ENCODE measurements at regions not wholly inside any gene's neighbourhood (a gene's known extent, or its start where the extent isn't known, plus 50 kb on each side); places are given as distances from the start of the nearest gene placed in this dataset.

DNA sequence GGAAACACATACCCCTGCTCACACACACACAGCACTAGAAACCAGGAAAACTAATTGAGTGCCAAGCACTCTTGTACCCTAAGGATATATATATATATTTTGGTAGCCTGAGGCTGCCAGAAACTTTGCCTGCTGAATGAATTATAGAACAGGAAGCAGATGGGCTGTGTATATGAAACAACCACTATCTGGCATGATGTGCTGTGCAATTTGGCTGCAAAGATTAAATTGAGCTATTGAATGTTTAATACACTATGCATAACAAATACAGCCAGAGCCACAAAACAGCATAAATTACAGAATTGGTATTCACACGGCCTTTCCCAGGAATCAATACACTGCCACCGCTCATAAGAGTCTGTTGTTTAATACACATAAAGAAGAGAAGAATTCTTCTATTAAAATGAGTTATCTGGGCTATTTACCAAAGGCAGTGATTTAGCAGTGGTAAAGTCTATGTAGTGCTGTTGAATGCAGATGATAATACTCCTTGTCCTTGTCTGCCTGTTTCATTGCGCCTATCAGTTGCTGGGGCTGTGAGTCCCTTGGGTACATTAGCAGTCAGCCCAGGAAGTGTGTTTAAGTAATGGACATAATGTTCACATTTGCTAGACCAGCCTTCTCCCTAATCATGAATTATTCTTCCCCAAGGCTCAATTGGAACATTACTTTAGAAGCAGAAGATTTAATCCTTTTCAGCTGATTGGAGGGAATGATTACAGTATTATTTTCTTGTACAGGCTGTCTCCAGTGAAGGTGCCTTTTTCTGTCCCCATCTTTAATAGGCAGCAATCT is 294.3 kb downstream of the TLE1 start:
- DNase-seq (ENCODE audit: extremely low read depth, low read depth) = no peak

DNA sequence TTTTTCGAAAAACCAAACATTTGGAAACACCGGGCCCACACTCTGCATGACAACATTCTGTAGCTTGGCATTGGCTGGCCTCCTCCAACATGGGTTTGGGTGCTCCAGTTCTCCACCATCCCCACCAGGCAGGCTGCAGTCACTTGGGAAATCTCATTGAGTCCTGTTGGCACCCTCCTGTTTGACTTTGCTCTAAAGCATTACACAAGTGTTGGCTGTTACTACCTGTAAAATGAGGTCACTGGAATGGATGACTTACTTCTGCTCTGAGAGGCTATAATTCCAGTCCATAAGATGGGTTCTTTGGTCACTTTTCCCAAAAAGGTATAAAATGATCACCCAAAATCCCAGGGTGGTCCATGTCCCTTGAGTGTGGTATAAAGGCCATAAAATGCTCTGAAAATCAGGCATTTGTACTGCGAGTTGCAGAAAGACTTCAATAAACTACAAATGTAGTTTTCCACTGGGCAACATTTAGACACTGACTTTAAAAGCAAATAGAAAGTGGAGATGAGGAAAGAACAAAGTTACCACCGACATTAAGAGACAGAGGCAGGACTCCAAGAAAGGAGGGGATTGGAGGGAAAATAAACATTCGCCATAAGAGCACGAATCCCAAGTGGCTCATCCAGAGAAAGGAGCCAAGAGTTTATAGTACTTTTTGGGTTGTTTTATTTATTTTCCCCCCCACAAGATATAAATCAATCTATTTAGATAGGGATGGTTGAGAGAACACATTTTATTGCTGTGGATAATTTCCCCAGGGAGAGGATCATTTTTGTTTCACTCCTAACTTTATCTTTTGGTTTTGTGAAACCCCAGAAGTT is 295.1 kb downstream of the TLE1 start:
- no peak for DNase-seq (ENCODE audit: extremely low read depth, low read depth)

DNA sequence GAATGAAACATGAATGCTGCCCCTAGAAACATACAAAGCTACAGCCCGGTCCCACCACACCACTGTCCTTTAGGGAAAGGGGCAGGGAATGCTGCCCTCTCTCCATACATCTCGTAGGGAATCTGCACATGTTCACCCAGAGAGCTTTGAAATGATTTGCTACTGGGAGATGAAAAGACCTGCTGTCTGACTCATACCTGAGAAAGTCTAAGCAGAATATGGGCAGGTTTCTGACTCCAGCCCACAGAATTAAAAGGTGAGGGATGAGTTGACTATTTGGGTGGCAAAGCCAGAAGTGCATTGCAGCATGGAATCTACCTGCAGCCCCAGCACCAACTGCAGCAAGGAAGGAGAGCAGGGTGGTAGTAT is 297.9 kb downstream of the TLE1 start:
- no peak for DNase-seq (ENCODE audit: extremely low read depth, low read depth)

DNA sequence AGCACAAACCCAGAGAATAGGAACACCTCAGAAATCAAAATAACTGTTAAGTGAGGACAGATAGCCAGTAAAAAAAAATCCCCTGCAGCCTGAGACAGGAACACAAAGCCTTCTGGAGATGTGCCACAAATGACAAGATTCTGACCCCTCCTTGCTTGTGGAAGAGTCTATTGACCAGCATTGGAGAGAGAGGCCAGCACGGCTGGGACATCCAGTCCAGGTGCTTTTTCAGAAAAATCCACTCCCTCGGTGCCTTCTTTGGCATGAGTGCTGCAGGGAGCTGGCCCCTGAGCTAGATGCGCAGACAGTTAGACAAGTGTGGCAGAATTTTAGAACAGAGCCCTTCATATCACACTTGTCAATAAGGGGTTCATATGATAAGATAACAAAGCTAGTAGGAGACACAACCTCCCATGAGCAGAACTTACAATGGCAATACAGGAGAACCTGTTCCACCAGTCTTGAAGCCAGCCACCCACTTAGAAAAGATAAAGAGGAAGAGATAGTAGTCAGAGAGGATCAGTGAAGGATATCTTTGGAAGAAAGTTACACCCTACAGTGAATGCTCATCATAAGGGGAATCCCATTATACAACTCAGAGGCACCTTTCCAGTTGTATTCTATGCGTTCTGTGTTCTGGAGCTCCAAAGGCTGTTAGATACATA is 298.4 kb downstream of the TLE1 start:
- DNase-seq (ENCODE audit: extremely low read depth, low read depth) = no peak

DNA sequence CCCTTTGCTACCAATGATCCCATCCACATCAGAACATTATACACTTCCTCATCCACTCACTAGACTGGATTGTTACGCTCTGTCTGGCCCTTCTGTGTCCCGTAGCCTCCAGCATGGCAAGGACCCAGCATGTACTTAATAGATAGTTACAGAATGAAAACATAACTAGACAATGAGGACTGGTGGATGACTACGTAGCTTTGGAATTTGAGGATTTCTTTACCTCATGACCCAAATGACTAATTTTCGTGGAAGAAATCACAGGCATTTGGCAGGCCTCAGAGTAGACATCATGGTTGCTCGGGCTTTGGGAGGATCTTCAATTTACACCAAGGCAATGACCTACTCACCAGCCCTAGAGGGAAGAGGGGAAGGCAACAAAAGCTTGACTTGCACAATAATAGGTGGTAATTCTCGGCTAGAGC is 299.8 kb downstream of the TLE1 start:
- DNase-seq (ENCODE audit: extremely low read depth, low read depth) = no peak

DNA sequence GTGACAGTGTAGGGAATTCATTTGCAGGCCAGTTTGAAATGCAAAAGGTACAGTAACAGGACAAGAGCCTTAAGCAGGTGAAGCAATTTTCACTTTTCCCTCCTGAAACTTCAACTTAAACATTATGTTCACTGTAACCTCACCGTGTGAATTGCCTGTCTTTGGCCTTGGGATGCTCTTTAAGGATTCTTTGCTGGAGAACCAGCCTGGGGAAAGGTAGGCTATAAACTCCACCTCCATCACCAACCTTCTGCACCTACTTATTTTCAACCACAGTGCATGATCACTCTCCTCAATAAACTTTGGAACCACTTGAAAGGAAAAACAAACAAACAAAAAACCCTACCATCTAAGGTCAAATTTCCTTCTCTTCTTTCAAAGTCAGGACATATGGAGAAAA is 300.5 kb downstream of the TLE1 start:
- DNase-seq (ENCODE audit: extremely low read depth, low read depth) = no peak

DNA sequence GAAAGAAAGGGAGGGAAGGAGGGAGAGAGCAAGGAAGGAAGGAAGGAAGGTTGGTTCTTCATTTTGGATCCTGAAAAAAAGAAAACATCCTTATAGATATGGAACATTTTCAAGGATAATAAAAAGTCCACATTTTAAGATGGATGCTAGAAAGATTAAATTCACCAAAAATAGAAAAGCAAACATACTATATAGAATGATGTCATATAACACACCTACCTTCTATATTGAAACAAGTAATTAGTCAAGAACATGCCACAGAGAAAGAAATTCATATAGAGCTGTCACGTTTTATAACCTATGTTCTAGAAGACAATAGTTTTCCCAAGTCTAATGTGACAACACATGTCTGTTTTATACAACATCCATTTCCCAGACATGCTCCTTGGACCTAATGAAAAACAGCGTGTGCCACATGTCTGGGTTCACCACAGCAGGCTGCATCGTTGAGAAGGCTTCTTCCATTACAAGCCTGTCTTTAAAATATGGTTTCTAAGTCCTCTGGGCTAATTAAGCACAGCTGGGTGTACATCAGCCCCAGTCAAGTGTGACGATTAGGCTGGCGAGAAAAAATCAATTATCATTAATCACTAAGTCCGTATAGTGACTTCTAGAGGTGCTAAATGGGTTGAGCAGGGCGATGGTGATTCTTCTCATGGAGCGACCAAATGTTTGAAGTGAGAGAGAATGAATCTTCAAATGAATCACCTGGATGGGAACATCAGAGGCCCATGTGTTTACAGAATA is 301.8 kb downstream of the TLE1 start:
- no peak for DNase-seq (ENCODE audit: extremely low read depth, low read depth)

DNA sequence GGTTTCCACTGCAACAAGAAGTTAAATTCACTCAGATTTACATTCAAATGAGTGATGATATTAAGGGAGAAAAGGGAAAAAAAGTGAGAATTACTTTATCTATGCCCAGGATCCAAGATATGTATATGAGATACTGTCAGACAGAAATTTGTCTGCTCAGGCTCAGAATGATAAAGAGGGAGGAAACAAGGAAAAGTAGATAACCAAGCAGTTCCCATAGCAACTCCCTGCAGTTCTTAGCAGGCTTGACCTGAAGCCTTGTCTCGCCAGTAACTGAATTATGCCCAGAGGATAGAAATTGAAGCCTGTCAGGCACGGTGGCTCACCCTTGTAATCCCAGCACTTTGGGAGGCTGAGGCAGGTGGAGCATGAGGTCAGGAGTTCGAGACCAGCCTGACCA is 304.4 kb downstream of the TLE1 start:
- no peak for DNase-seq (ENCODE audit: extremely low read depth, low read depth)

DNA sequence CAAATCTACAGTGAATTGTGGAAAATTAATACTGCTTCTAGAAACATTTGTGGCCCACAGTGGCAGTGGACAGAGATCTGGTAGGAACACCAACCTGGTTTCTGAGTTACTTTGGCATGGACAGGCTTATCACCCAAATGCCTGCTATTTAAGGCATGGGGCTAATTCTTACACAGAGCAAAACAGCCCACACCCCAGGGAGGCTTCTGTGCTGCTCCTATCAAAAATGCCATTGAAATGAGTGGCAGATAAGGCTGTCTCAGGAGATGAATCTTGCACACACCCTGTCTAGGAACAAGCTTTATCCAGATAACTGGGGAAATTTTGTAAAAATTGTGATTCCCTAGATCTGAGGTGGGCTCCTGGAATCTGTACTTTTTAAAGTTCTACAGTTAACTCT is 307.1 kb downstream of the TLE1 start:
- no peak for DNase-seq (ENCODE audit: extremely low read depth, low read depth)

DNA sequence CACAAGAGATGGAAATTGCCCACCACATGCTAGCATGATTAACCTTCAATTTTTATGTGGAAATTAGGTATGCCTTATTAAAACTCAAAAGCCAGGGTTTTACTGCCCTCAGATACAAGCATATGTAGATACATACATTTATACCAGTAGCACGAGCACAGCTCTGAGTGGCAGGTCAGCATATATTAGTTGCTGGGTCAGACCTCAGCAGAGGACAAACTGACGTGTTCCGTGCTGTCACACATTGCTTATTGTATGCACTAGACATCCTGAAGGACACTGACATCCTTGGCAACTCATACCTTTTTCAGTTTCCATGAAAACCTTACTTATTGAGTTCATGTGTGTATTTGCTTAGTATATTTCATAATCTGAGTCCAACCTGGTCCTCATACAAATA is 307.7 kb downstream of the TLE1 start:
- no peak for DNase-seq (ENCODE audit: extremely low read depth, low read depth)

DNA sequence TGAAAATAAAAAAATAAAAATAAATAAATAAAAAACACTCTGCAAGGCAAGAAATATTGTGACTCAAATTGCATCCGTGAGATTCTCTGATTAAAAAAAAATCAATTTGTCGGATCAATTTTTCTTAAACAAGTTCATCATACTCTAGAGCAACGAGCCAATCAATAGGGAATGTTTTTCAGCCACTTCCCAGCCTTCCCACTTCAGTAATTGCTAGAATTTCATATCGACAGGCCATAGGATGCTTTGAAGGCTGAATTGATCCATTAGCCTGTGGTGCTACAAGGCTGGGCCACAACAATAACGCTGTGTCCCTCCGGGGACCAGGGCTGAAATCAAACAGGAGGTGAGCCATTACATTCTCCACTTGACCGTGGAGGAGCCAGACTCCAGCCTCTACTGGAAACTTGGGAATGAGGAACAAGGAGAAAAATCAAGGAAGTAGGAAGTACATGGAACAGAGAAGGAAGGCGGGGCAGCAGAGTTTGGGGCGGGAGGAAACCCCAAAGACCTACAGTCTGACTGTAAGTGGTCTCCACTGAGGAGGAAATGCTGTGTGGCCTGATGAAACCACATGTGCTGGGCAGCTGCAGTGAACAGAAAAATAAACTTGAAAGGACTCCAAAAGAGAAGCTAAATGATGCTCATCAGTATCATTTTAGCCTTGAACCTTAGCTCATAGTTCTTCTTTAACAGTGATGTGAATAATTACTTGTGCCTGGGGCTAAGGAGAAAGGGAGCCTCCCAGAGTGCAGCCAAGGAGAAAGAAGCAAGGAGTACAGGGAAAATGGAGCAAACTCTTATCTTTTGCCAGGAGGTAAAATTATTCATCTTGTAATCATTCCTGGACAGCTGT is 308.6 kb downstream of the TLE1 start:
- DNase-seq (ENCODE audit: extremely low read depth, low read depth) = no peak

DNA sequence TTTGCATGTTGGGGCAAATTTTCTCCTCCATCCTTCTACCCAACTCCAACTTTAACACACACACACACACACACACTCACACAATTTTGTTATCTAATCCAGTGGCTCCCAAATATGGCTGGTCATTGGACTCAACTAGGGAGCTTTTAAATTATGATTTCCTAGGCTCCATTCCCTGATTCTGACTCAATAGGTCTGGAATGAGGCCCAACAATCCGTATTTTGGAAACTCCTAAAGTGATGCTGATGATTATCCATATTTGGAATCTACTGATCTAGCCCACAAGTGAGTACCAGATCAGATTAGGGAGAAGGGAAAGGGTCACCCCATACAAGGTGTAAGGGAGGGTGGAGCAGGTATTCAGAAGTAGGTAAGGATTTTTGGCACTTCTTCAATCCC is 309.7 kb downstream of the TLE1 start:
- no peak for DNase-seq (ENCODE audit: extremely low read depth, low read depth)

DNA sequence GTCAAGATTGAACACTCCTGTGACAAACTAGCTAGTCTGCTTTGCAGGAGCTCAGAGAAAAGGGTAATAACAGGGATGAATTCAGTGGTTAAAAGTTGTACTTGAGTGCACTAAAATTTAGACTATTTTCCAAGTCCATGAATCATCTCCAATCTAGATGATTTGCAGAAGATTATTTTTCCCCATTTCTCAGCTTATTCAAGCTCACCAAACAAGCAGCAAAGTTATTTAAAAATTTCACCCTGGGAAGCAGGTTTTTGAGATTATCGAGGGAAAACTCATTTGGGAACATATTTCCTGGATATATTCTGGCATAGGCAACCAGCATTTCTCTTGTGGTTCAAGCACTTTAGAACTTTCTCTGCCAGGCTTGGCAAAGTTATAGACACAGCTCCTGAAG is 311.4 kb downstream of the TLE1 start:
- DNase-seq (ENCODE audit: extremely low read depth, low read depth) = no peak

DNA sequence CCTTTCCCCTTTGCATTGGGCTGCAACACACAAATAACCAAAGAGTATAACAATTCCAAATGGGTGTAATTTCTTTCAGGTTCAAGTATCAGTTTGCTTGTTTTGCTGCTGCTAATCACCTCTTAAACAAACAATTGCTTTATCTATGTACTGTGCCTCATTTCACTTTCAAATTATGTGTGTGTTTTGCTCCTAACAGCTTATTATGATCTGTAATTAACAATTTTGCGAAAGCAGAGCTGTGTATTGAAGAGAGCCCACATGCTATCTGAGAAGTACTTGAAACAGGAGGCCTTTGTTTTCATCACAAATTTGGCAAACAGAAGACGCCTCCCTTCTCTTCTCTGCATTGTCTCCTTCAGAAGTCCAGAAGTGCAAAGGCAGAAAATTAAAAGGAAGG is 312.0 kb downstream of the TLE1 start:
- DNase-seq (ENCODE audit: extremely low read depth, low read depth) = no peak

DNA sequence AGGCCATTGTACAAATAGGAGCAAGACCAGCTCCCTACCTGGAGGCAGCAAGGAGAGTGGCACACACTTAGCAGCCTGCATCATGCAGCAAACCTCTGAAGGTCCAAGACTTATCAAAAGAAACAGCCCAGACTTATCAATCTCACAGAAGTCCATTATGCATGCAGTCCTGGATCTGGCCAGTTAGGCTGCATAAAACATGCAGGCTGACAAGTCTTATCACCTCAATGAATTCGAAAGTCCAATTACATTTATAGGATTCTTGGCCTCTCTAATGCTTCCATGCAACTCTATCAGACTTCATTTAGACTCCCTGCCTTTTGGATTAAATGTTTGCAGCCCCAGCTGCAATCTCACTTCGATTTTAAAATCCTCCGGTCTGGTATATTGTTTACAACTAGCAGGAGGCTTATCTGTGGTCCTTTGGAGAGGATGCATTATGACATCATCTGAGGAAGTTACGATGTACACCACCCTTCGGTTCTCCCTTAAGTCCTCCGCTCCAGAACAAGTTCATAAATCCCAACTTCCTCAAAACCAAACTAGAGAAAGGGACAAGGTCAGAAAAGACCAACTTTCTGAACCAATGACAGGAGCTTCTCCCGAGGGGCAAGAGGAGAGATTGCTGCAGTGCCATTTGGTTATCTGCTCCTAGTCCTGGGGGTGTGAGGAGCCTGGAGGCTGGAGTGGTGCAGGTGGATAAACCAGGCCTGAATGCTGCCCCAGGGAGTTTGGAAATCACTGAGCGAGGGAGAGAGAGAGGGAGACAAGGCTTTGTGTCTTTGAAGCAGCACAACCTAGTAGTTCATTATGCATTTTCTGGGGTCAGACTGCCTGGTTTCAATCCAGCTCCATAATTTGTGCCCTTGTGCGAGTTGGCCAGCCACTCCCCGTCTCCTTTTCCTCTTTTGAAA is 313.9 kb downstream of the TLE1 start:
- DNase-seq (ENCODE audit: extremely low read depth, low read depth) = no peak

DNA sequence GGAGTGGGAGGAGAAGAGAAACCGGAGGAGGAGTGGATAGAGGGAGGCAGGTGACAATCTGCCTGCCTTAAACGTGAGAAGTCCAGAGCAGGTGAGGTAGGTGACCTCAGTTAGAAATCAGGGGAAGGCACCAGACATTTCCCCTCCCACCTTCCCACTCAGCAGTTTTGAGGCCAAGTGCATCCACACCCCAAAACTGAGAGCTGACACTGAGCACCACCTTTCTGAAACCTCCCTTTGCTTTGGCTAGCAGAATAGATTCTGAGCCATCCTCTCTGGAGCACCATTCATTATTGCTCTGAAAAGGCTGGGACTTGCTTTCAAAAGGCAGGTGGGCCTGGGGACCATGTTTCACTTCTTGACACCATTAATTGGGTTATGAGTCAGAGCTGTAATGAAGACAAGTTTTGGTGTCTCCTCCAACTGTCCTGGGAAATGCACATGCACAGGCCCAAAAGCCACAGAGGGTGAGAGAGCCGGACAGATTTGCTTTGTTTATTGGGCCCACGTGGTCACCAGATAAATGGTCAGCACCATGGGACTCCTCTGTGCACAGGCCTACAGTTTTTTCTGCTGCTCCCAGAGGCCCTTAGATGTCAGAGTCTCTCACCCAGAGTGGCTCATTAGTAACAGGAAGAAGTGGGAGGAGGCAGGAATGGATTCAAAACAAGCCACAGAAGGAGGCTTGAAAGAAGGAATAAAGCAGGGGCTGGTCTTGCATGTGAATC is 314.7 kb downstream of the TLE1 start:
- DNase-seq (ENCODE audit: extremely low read depth, low read depth) = no peak

DNA sequence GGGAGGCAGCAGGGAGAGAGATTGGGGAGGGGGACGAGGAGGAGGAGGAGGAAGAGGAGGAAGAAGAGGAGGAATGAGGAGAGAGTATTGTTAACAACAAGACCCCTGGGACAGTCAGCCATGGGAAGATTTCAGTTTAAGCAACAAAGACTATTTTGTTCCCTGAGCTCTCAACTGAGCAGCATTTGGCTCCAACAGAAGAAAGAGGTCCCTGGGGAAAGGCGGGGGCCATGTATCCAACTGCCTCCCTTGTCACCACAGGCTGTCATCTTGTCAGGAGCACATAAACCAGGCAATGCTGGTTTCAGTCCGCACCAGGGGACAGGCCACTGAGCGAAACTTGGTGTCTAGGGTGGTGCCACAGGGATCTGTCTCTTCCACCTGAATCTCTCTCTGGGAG is 316.1 kb downstream of the TLE1 start:
- DNase-seq (ENCODE audit: extremely low read depth, low read depth) = no peak

DNA sequence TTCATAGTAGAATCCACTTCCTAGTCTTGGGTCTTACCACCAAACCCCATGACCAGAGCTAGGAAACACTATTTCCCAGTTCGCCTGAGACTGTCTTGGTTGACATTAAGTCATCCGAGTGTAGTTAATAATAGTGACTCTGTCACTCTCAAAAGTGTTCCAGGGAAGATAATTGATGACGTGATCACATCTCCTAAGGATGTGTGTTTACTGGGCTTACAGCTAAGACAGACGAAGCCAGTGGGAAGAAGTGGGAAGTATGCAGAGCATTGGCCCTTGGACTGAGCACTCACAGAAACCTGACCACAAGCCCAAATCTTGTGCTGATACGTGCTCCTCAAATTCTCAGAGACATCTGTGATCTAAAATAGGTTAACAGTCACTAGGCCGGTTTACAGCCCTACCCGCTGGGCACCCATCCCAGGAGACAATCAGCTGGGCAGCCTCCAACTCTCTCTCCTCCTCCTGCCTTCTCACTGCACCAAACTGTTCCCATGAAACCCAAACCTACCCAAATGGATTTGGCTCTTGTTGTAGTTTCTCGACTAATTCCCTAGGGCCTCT is 316.6 kb downstream of the TLE1 start:
- DNase-seq (ENCODE audit: extremely low read depth, low read depth) = no peak
